NB4 (cell line): ENCODE measurements at regions not wholly inside any gene's neighbourhood (a gene's known extent, or its start where the extent isn't known, plus 50 kb on each side); places are given as distances from the start of the nearest gene placed in this dataset.

Experiments used
- DNase-seq: peaks from one replicate; pipeline ENCODE4 v3.0.0; 2010; ENCODE audit warnings: low read depth
- H3K4me3 ChIP-seq: one replicate; pipeline ENCODE4 v1.5.1; 2011; ENCODE audit warnings: mild to moderate bottlenecking, low read depth, low read length, moderate library complexity
- CTCF ChIP-seq: IDR thresholded peaks from one replicate; pipeline ENCODE4 v1.5.1; 2012; ENCODE audit warnings: low read depth, low read length
- MAX ChIP-seq: IDR thresholded peaks from 2 replicates; pipeline ENCODE4 v1.6.1; 2011; ENCODE audit warnings: low read depth, low read length
- MYC ChIP-seq: IDR thresholded peaks from 2 replicates; pipeline ENCODE4 v1.6.1; 2011; ENCODE audit warnings: low read depth, low read length
- POLR2A ChIP-seq: IDR thresholded peaks from 2 replicates; pipeline ENCODE4 v1.6.1; 2011; ENCODE audit warnings: mild to moderate bottlenecking; ENCODE audit not compliant: insufficient read length; ENCODE audit errors: extremely low read depth

- no peak overlapping the region for H3K4me3 ChIP-seq
- no peak for TF ChIP-seq CTCF
- TF ChIP-seq MAX = no peak
- TF ChIP-seq POLR2A = no peak
- DNase-seq = no peak
Measured at GRCh38 chr10:6305401-6306321, 102.9 kb downstream of the PFKFB3 start.

GRCh38 chr10:6306917-6307316 lies 104.2 kb downstream of the PFKFB3 start:
- DNase-seq = no peak
- no peak overlapping the region for H3K4me3 ChIP-seq
- TF ChIP-seq MYC = no peak
- no peak for TF ChIP-seq CTCF
- no peak for TF ChIP-seq MAX
- TF ChIP-seq POLR2A = no peak

- no peak for TF ChIP-seq MYC
- TF ChIP-seq CTCF = no peak
- no peak for TF ChIP-seq MAX
- no peak for TF ChIP-seq POLR2A
- no peak overlapping the region for H3K4me3 ChIP-seq
- no peak for DNase-seq
Measured at GRCh38 chr10:6309816-6310215, 107.1 kb downstream of the PFKFB3 start.

- TF ChIP-seq MAX = no peak
- TF ChIP-seq MYC = no peak
- no peak for TF ChIP-seq CTCF
- TF ChIP-seq POLR2A = no peak
- no peak for DNase-seq
- H3K4me3 ChIP-seq = no peak overlapping the region
Measured at GRCh38 chr10:6310977-6311376, 108.2 kb downstream of the PFKFB3 start.

- H3K4me3 ChIP-seq = no peak overlapping the region
- TF ChIP-seq POLR2A (no peak), MYC (no peak), CTCF (no peak), MAX (no peak)
- no peak for DNase-seq
Measured at GRCh38 chr10:6311700-6312330, 109.1 kb downstream of the PFKFB3 start.

- no peak overlapping the region for H3K4me3 ChIP-seq
- no peak for DNase-seq
- TF ChIP-seq POLR2A = no peak
- no peak for TF ChIP-seq MAX
- no peak for TF ChIP-seq CTCF
- no peak for TF ChIP-seq MYC
Measured at GRCh38 chr10:6312636-6313035, 109.9 kb downstream of the PFKFB3 start.
